Brain microvascular endothelial cell (primary cell): ENCODE measurements at regions not wholly inside any gene's neighbourhood (a gene's known extent, or its start where the extent isn't known, plus 50 kb on each side); places are given as distances from the start of the nearest gene placed in this dataset.

Experiments
- DNase-seq: peaks from one replicate; pipeline ENCODE4 v3.0.0-alpha.2; 2020
- H3K27ac ChIP-seq: fragments of 250-450 bp; sonication (Bioruptor Pico); 2 replicates; pipeline ENCODE4 v1.5.1; 2020; ENCODE audit warnings: mild to moderate bottlenecking, moderate library complexity
- H3K27me3 ChIP-seq: fragments of 250-450 bp; sonication (Bioruptor Pico); replicated peaks from 2 replicates; pipeline ENCODE4 v1.5.1; 2020; ENCODE audit warnings: mild to moderate bottlenecking
- H3K36me3 ChIP-seq: fragments of 250-450 bp; sonication (Bioruptor Pico); replicated peaks from 2 replicates; pipeline ENCODE4 v1.5.1; 2020; ENCODE audit warnings: mild to moderate bottlenecking
- H3K4me3 ChIP-seq: 2 replicates; pipeline ENCODE4 v1.5.1; 2011; ENCODE audit warnings: low read depth, mild to moderate bottlenecking, control low read depth, low read length, moderate library complexity
- in situ Hi-C: cut with HindIII; loops from 2 replicates; pipeline ENCODE4 v1.10.0; 2017; ENCODE audit warnings: low sequenced_read_pairs, low pct_ligation_motif_present
- TF ChIP-seq, protein P1 (sequence below): IDR thresholded peaks from 2 replicates; pipeline ENCODE4 v1.5.1; 2011; ENCODE audit warnings: low read depth, mild to moderate bottlenecking, moderate library complexity, low read length, control low read depth, inconsistent platforms; ENCODE audit errors: missing control alignments

DNA sequence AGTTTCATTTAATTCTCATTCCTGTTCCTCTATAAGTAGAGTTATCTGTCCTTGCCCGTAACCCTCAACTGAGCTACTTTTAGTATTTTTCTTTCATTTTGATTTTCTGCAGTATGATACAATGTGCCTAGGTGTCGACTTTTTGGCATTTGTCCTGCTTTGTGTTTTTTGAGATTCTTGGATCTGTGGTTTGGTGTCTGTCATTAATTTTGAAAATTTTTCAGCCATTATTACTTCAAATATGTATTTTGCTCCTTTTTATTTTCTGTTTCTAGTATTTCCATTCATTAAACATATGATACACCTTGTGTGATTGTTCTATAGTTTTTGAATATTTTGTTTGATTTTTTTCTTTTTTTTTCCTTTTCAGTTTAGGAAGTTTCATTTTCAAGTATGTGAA lies 598.9 kb downstream of the SPOCK3 start:
- H3K27ac ChIP-seq: no peak overlapping the region
- no peaks in the 10 kb centered on the region for H3K27me3 ChIP-seq
- no peak for DNase-seq
- H3K36me3 ChIP-seq: no peaks in the 10 kb centered on the region
- in situ Hi-C loops: no loop called here
- H3K4me3 ChIP-seq: no peak overlapping the region
- TF ChIP-seq, protein P1, sequence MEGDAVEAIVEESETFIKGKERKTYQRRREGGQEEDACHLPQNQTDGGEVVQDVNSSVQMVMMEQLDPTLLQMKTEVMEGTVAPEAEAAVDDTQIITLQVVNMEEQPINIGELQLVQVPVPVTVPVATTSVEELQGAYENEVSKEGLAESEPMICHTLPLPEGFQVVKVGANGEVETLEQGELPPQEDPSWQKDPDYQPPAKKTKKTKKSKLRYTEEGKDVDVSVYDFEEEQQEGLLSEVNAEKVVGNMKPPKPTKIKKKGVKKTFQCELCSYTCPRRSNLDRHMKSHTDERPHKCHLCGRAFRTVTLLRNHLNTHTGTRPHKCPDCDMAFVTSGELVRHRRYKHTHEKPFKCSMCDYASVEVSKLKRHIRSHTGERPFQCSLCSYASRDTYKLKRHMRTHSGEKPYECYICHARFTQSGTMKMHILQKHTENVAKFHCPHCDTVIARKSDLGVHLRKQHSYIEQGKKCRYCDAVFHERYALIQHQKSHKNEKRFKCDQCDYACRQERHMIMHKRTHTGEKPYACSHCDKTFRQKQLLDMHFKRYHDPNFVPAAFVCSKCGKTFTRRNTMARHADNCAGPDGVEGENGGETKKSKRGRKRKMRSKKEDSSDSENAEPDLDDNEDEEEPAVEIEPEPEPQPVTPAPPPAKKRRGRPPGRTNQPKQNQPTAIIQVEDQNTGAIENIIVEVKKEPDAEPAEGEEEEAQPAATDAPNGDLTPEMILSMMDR: no peak

DNA sequence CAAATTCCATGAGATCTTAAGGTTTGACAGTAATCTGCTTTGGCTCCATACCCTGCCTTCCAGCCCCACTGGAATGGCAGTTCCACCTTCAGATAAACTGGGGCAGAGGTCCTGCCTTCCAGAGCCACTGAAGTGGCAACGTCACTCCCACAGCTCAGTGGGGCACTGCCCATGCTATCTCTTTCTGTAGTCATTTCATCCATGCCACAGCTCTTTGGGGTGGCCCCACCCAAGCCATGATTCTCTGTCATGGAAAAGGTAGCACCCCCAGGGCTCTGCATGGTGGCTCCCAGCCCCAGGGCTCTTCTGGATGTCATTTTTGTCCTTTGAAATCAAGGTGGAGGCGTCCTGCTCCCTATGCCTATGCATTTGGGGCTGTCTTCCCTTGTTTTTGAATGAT lies 596.5 kb downstream of the SPOCK3 start:
- no peak for DNase-seq
- H3K27me3 ChIP-seq: no peaks in the 10 kb centered on the region
- H3K36me3 ChIP-seq: no peaks in the 10 kb centered on the region
- no peak overlapping the region for H3K27ac ChIP-seq
- H3K4me3 ChIP-seq: no peak overlapping the region
- TF ChIP-seq, protein P1: no peak
- in situ Hi-C loops: no loop called here

DNA sequence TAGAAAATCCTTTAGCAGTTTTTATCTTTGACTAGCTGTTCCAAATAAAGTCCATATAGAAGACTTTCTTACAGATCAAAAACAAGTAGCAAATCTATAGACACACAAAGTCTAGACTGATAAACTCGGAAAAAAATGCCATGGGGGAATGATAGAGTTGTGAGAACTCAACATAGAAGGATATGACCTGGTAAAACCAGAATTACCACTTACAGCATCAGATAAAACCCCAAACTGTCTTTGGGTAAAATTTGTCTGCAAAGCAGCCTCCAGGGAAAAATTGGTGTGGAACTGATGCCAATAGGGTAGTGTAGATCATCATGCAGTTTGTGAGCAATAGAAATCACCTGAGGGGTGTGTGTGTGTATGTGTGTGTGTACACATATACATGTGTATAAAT lies 579.1 kb downstream of the SPOCK3 start:
- Histone ChIP-seq H3K27me3 (no peaks in the 10 kb centered on the region), H3K36me3 (no peaks in the 10 kb centered on the region), H3K4me3 (no peak overlapping the region), H3K27ac (no peak overlapping the region)
- in situ Hi-C loops: no loop called here
- TF ChIP-seq, protein P1: no peak
- DNase-seq: no peak

DNA sequence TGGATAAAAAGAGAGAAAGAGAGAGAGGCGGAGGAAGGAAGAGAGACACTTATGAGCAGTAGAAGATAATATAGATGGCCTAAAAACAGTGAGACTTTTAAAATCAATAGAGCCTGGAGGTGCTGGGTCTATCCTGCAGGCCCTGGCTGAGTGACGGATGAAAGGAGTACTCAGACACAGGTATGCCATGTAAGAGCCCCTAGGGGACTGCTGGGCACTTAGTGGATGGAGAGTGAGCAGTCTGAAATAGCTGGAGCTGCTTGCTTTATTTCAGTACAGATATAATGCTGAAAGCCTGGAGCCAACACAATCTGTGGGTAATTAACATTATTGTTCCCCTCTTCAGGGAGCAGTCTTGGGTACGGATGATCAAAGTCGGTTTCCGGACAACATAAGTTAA lies 578.6 kb downstream of the SPOCK3 start:
- Histone ChIP-seq H3K4me3 (no peak overlapping the region), H3K36me3 (no peaks in the 10 kb centered on the region), H3K27me3 (no peaks in the 10 kb centered on the region), H3K27ac (no peak overlapping the region)
- in situ Hi-C loops: no loop called here
- TF ChIP-seq, protein P1: no peak
- no peak for DNase-seq

DNA sequence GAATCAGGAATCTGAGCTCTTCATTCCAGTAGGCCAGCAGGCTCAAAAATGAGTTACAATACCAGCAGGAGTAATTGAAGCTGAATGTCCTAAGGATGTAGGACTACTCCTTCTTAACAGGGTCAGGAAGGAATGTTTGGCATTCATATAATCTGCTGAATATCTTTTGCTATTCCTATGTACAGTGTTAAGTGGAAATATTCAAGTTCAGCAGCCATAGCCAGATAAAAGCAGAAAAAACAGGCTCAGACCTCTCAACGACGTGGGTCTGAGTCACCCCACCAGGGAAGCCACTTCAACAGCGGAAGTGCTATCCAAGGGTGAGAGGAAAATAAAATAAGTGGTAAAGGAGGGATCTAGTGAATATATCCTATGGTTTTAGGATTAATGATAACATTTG lies 577.0 kb downstream of the SPOCK3 start:
- Histone ChIP-seq H3K4me3 (no peak overlapping the region), H3K36me3 (no peaks in the 10 kb centered on the region), H3K27me3 (no peaks in the 10 kb centered on the region), H3K27ac (peak overlapping the region; percentile 20)
- TF ChIP-seq, protein P1: no peak
- in situ Hi-C loops: no loop called here
- DNase-seq: peak; percentile 53

DNA sequence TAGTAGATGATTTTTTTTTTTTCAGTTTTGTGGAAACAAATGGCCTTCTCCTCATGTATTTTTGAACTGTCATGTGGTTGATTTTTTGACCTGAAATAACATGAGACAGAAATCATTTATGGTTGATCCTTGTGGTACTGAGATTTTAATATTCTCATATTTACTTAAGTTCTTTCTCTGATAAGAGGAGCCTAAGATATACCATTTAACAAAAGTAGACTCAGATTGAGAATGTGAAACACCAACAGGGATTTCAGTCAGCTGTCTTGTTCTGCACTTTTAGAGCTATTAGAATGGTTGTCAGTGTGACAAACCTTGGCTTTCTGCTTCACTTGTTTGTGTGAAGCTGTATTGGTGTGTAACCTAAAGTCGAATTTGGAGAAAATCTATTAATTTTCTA lies 575.7 kb downstream of the SPOCK3 start:
- no peak overlapping the region for H3K27ac ChIP-seq
- H3K36me3 ChIP-seq: no peaks in the 10 kb centered on the region
- TF ChIP-seq, protein P1: no peak
- H3K4me3 ChIP-seq: no peak overlapping the region
- in situ Hi-C loops: no loop called here
- DNase-seq: no peak
- no peaks in the 10 kb centered on the region for H3K27me3 ChIP-seq
